Natural killer cell treated with Interleukin-12 subunit alpha and Interleukin-12 subunit beta and Interleukin-15 and Interleukin-18, amount 100 ng/mL, for 72 hours (primary cell): ENCODE measurements at regions not wholly inside any gene's neighbourhood (a gene's known extent, or its start where the extent isn't known, plus 50 kb on each side); places are given as distances from the start of the nearest gene placed in this dataset.

Experiments
- ATAC-seq, 2 donors: fragments of 150-1000 bp; cut with Tn5 transposase in 1 of 2; sonication (Bioruptor Pico), chemical (Tn5 transposase) in 1 of 2; 2 replicates each; pipeline ENCODE4 v1.10.0; 2021
- DNase-seq: peaks from one replicate; pipeline ENCODE4 v3.0.0; 2022; ENCODE audit warnings: low spot score
- H3K27ac Mint-ChIP-seq, 2 donors: 1 replicate in 1 of 2; 2 replicates in 1 of 2; pipeline ENCODE4 v1.8.0; 2022; ENCODE audit warnings: mixed read lengths in 2 of 2, mild to moderate bottlenecking in 1 of 2, moderate library complexity in 1 of 2
- H3K27me3 Mint-ChIP-seq, 2 donors: 1 replicate in 1 of 2; 2 replicates in 1 of 2; pipeline ENCODE4 v1.8.0; 2022; ENCODE audit warnings: mixed read lengths in 2 of 2
- H3K36me3 Mint-ChIP-seq: one replicate; pipeline ENCODE4 v1.8.0; 2022; ENCODE audit warnings: mixed read lengths
- H3K4me1 Mint-ChIP-seq, 2 donors: 1 replicate in 1 of 2; 2 replicates in 1 of 2; pipeline ENCODE4 v1.8.0; 2022; ENCODE audit warnings: low read depth in 2 of 2, mixed read lengths in 2 of 2, mild to moderate bottlenecking in 1 of 2
- H3K4me3 Mint-ChIP-seq: one replicate; pipeline ENCODE4 v1.8.0; 2022; ENCODE audit warnings: mixed read lengths
- H3K9me3 Mint-ChIP-seq: 2 replicates; pipeline ENCODE4 v1.8.0; 2022; ENCODE audit warnings: mixed read lengths

- no peak overlapping the region for H3K4me3 Mint-ChIP-seq
- no peak overlapping the region for H3K27ac Mint-ChIP-seq
- ATAC-seq (no peak), DNase-seq (no peak)
- peaks cover 4% of the 10 kb centered on the region for H3K36me3 Mint-ChIP-seq
- peaks cover 14% of the 10 kb centered on the region for H3K9me3 Mint-ChIP-seq
- no peaks in the 10 kb centered on the region for H3K27me3 Mint-ChIP-seq
- no peaks in the 10 kb centered on the region for H3K4me1 Mint-ChIP-seq
Measured at GRCh38 chr9:13879981-13880380, 434.0 kb downstream of the NFIB start.

- no peaks in the 10 kb centered on the region for H3K27me3 Mint-ChIP-seq
Measured at GRCh38 chr9:13879011-13879410, 434.9 kb downstream of the NFIB start.

GRCh38 chr9:13878241-13878711 lies 435.7 kb downstream of the NFIB start:
- ATAC-seq, result no peak
- H3K9me3 Mint-ChIP-seq, result peaks cover 17% of the 10 kb centered on the region
- no peak for DNase-seq
- H3K27me3 Mint-ChIP-seq, result no peaks in the 10 kb centered on the region
- H3K4me1 Mint-ChIP-seq, result no peaks in the 10 kb centered on the region
- H3K36me3 Mint-ChIP-seq, result peaks cover 2% of the 10 kb centered on the region
- H3K4me3 Mint-ChIP-seq, result no peak overlapping the region
- no peak overlapping the region for H3K27ac Mint-ChIP-seq

More at GRCh38 chr9:13879011-13879410, 434.9 kb downstream of the NFIB start:
- no peaks in the 10 kb centered on the region for H3K4me1 Mint-ChIP-seq
- no peaks in the 10 kb centered on the region for H3K36me3 Mint-ChIP-seq
- peaks cover 13% of the 10 kb centered on the region for H3K9me3 Mint-ChIP-seq
- no peak for ATAC-seq
- DNase-seq, result no peak
- no peak overlapping the region for H3K4me3 Mint-ChIP-seq
- no peak overlapping the region for H3K27ac Mint-ChIP-seq

GRCh38 chr9:13876741-13877140 lies 437.2 kb downstream of the NFIB start:
- Mint-ChIP-seq H3K36me3 (peaks cover 5% of the 10 kb centered on the region), H3K27ac (no peak overlapping the region), H3K9me3 (peaks cover 20% of the 10 kb centered on the region), H3K4me1 (no peaks in the 10 kb centered on the region), H3K4me3 (no peak overlapping the region), H3K27me3 (no peaks in the 10 kb centered on the region)
- DNase-seq, result no peak
- no peak for ATAC-seq

- DNase-seq (no peak), ATAC-seq (no peak)
- Mint-ChIP-seq H3K4me3 (no peak overlapping the region), H3K4me1 (no peaks in the 10 kb centered on the region), H3K36me3 (peaks cover 5% of the 10 kb centered on the region), H3K9me3 (peaks cover 21% of the 10 kb centered on the region), H3K27me3 (no peaks in the 10 kb centered on the region), H3K27ac (no peak overlapping the region)
Measured at GRCh38 chr9:13873203-13873602, 440.7 kb downstream of the NFIB start.

- H3K4me3 Mint-ChIP-seq, result no peak overlapping the region
- no peak for DNase-seq
- H3K27ac Mint-ChIP-seq, result no peak overlapping the region
- H3K4me1 Mint-ChIP-seq, result no peaks in the 10 kb centered on the region
- no peaks in the 10 kb centered on the region for H3K27me3 Mint-ChIP-seq
- no peak for ATAC-seq
- H3K9me3 Mint-ChIP-seq, result peaks cover 16% of the 10 kb centered on the region
- peaks cover 4% of the 10 kb centered on the region for H3K36me3 Mint-ChIP-seq
Measured at GRCh38 chr9:13868336-13868735, 445.6 kb downstream of the NFIB start.

GRCh38 chr9:13865869-13866268 lies 448.1 kb downstream of the NFIB start:
- ATAC-seq, result no peak
- Mint-ChIP-seq H3K27me3 (no peaks in the 10 kb centered on the region), H3K4me1 (no peaks in the 10 kb centered on the region), H3K4me3 (no peak overlapping the region), H3K27ac (no peak overlapping the region), H3K9me3 (peaks cover 10% of the 10 kb centered on the region), H3K36me3 (no peaks in the 10 kb centered on the region)
- DNase-seq, result no peak

- Mint-ChIP-seq H3K36me3 (no peaks in the 10 kb centered on the region), H3K4me1 (no peaks in the 10 kb centered on the region), H3K4me3 (no peak overlapping the region), H3K9me3 (peaks cover 10% of the 10 kb centered on the region), H3K27ac (no peak overlapping the region), H3K27me3 (no peaks in the 10 kb centered on the region)
- no peak for DNase-seq
- no peak for ATAC-seq
Measured at GRCh38 chr9:13863112-13863511, 450.8 kb downstream of the NFIB start.

- Mint-ChIP-seq H3K27ac (no peak overlapping the region), H3K36me3 (no peaks in the 10 kb centered on the region), H3K4me1 (no peaks in the 10 kb centered on the region), H3K4me3 (no peak overlapping the region), H3K9me3 (peaks cover 7% of the 10 kb centered on the region), H3K27me3 (no peaks in the 10 kb centered on the region)
- no peak for DNase-seq
- ATAC-seq, result no peak
Measured at GRCh38 chr9:13862654-13863053, 451.3 kb downstream of the NFIB start.

GRCh38 chr9:13860946-13861640 lies 452.8 kb downstream of the NFIB start:
- no peaks in the 10 kb centered on the region for H3K27me3 Mint-ChIP-seq
- peaks cover 15% of the 10 kb centered on the region for H3K9me3 Mint-ChIP-seq
- no peak for DNase-seq
- no peaks in the 10 kb centered on the region for H3K36me3 Mint-ChIP-seq
- H3K4me1 Mint-ChIP-seq, result no peaks in the 10 kb centered on the region
- no peak for ATAC-seq
- no peak overlapping the region for H3K4me3 Mint-ChIP-seq
- no peak overlapping the region for H3K27ac Mint-ChIP-seq

GRCh38 chr9:13860019-13860418 lies 453.9 kb downstream of the NFIB start:
- DNase-seq (no peak), ATAC-seq (no peak)
- no peaks in the 10 kb centered on the region for H3K4me1 Mint-ChIP-seq
- H3K9me3 Mint-ChIP-seq, result peaks cover 15% of the 10 kb centered on the region
- no peak overlapping the region for H3K4me3 Mint-ChIP-seq
- no peaks in the 10 kb centered on the region for H3K27me3 Mint-ChIP-seq
- H3K36me3 Mint-ChIP-seq, result no peaks in the 10 kb centered on the region
- no peak overlapping the region for H3K27ac Mint-ChIP-seq

GRCh38 chr9:13857521-13857920 lies 456.4 kb downstream of the NFIB start:
- Mint-ChIP-seq H3K4me1 (no peaks in the 10 kb centered on the region), H3K27me3 (no peaks in the 10 kb centered on the region), H3K9me3 (peaks cover 13% of the 10 kb centered on the region), H3K27ac (no peak overlapping the region), H3K4me3 (no peak overlapping the region), H3K36me3 (no peaks in the 10 kb centered on the region)
- ATAC-seq (no peak), DNase-seq (no peak)

- Mint-ChIP-seq H3K36me3 (no peaks in the 10 kb centered on the region), H3K27ac (no peak overlapping the region), H3K4me3 (no peak overlapping the region), H3K27me3 (no peaks in the 10 kb centered on the region), H3K9me3 (peaks cover 4% of the 10 kb centered on the region), H3K4me1 (no peaks in the 10 kb centered on the region)
- ATAC-seq, result no peak
- DNase-seq, result no peak
Measured at GRCh38 chr9:13847270-13847669, 466.7 kb downstream of the NFIB start.

GRCh38 chr9:13845460-13845859 lies 468.5 kb downstream of the NFIB start:
- DNase-seq (no peak), ATAC-seq (no peak)
- no peak overlapping the region for H3K4me3 Mint-ChIP-seq

More at GRCh38 chr9:13845460-13845859, 468.5 kb downstream of the NFIB start:
- no peaks in the 10 kb centered on the region for H3K4me1 Mint-ChIP-seq
- no peak overlapping the region for H3K27ac Mint-ChIP-seq
- no peaks in the 10 kb centered on the region for H3K27me3 Mint-ChIP-seq
- peaks cover 10% of the 10 kb centered on the region for H3K9me3 Mint-ChIP-seq
- no peaks in the 10 kb centered on the region for H3K36me3 Mint-ChIP-seq
